NCI-H460 (cell line): ENCODE measurements at regions not wholly inside any gene's neighbourhood (a gene's known extent, or its start where the extent isn't known, plus 50 kb on each side); places are given as distances from the start of the nearest gene placed in this dataset.

ENCODE experiments used
- DNase-seq: peaks from one replicate; pipeline ENCODE4 v3.0.0-alpha.2; 2016; ENCODE audit warnings: low read depth; ENCODE audit errors: extremely low read depth

GRCh38 chr13:58032676-58033460 is 401.3 kb downstream of the PCDH17 start:
- DNase-seq: no peak

GRCh38 chr13:58043971-58044370 is 412.4 kb downstream of the PCDH17 start:
- DNase-seq: no peak

- DNase-seq: no peak
Observed at GRCh38 chr13:58048670-58049069, 417.1 kb downstream of the PCDH17 start.

- DNase-seq: no peak
Observed at GRCh38 chr13:58051396-58051795, 419.9 kb downstream of the PCDH17 start.

GRCh38 chr13:58051807-58052375 is 420.3 kb downstream of the PCDH17 start:
- DNase-seq: no peak

- no peak for DNase-seq
Observed at GRCh38 chr13:58056426-58056825, 424.9 kb downstream of the PCDH17 start.

DNA sequence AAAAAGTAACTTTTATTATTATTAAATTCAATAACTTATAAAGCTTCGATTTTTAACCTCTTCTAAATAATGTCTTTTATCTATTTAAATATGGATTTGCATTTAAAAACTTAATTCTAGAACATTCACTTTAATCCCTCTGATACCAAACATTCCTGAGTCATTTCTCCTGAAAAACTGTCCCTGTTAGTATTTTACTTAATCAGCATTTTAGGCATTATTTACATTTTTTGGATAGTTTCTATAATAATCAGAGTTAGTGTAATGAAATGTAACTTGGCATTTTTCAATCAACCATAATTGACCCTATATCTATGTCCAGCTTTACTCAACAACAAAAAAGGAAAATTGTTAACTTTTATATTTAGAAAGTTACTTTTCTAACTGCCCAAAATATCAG is 428.1 kb downstream of the PCDH17 start:
- no peak for DNase-seq

GRCh38 chr13:58080806-58081205 is 449.3 kb downstream of the PCDH17 start:
- DNase-seq: no peak

DNA sequence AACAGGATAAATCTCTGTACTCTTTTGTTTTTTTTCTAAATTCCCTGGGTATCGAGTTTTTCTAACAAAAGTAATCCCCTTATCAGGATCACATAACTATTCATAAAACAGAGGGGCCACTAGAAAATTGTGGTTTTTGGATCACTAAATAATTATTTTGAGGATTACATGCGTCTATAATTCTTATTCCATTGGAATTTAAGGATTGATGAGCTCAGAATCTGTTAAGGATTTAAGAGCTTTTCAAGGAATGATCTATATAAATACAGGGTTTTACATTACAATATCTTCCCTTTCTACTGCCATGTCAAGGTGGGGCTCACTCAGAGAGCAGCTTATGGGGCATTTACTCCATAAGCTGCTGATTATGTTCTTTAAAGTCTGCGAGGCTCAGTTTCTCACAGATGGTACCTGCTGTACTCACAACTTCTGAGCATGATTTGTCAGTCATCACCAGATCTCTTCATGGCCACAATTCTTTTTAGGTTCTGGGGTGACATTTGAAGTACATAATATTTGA is 449.8 kb downstream of the PCDH17 start:
- DNase-seq: no peak

DNA sequence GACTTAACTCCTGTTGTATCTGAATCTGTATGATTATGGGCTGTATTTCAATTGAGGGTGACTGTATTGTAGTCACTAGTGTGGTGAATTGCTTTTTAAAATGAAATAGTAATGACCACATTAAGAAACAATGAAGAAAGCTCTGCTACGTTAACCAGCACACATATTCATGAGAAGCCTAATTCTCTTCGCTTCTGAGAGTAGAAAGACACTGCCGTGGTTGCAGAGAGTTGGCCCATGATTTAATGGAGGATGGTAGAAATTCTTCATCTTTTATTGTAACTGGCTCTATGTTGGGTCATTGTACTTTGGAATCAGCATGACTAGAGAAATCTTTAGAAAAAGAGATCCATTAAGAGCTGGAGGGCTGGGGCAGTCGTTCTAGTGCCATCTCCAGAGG is 451.5 kb downstream of the PCDH17 start:
- no peak for DNase-seq

GRCh38 chr13:58085274-58085673 is 453.7 kb downstream of the PCDH17 start:
- DNase-seq: no peak

DNA sequence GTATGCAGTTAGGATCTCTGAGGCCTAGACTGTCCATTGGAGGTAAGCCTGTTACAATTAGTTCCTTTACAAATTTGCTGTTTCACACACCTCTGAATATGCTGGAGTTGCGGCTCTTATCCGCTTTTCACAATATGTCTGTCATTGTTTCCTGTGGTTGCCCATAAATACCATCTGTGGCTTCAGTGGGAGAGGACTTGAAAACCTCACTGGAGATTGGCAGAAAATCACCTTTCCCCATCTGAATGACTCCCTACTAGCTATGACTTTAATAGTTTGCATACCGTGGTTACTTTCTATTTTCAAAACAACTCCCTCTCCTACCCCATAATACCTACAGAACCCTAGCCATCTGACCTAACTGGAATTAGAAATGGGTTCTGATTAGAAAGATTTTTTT is 454.3 kb downstream of the PCDH17 start:
- no peak for DNase-seq

GRCh38 chr13:58087566-58087965 is 456.0 kb downstream of the PCDH17 start:
- DNase-seq: no peak

GRCh38 chr13:58093394-58093793 is 461.9 kb downstream of the PCDH17 start:
- no peak for DNase-seq

DNA sequence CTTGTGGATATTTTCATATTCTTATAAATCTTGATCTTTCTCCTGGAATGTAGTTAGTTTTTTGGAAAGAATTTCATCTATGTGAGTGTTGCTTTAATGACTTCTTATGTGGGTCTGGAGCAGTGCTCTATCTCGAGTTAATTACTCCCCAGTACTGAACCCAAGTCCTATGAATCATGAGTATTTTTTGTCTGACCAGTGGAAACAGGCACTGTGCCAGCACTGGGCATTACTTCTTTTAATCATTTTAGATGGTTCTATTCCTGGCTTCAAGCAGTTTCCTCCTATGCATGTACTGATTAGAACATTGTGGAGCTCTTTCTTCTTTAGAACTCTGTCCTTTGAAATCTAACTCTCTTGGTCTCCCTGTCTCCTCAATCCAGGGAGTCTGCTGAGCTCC is 466.3 kb downstream of the PCDH17 start:
- DNase-seq: no peak

DNA sequence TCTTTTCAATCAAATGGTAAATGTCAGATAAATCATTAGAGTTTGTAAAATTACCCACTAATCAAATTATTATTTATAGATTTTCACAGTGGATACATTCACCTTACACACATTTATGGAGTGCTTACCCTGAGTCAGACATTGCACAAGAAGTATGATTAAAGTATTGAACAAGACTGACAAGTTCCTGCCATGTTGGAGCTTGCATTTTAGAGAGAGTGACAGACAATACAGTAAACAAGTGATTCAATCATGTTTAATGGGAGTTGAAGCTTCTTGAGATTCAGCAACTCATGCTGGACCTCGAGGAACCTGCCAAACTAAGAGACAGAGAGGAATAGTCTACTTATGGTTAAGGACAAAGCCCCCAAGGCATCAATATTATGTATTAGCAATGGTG is 487.8 kb downstream of the PCDH17 start:
- DNase-seq: no peak

- DNase-seq: no peak
Observed at GRCh38 chr13:58119804-58120203, 488.3 kb downstream of the PCDH17 start.

DNA sequence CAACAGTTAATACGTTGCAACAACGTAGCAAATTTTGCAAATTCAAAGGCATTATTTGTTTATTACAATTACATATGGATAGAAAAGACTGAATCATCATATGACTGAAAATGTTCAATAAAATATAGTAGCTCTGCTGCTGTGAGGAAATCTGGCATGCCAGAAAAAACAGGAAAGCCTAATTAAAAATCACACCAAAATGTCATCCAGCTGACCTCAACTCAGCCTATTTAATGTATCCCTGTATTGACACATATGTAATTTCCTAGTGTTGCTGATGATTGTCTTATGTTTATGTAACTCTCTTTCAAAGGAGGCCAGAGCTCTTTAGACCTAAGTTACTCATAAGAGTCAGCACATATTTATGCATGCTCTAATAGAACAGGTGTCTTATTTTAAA is 495.0 kb downstream of the PCDH17 start:
- DNase-seq: no peak

DNA sequence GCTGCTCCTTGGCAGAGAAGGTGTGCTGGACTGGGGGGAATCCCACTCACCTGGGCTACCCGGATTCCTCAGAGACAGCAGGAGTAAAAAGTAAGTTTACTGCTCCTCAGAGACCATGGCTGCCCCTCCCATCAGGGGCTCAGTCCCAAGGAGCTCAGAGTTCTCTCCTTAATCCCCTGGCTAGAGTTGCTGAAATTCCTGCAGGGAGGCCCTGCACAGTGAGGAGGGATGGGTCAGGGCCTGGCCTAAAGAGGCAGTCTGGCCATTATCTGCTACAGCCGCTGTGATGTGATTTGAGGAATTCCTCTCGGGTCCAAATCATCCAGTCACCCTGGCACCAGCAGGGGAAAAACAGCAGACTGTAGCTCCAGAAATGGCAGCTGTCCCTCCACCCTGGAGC is 502.5 kb downstream of the PCDH17 start:
- no peak for DNase-seq

GRCh38 chr13:58134525-58134924 is 503.0 kb downstream of the PCDH17 start:
- DNase-seq: no peak

- DNase-seq: no peak
Observed at GRCh38 chr13:58142952-58143351, 511.4 kb downstream of the PCDH17 start.

GRCh38 chr13:58144616-58145015 is 513.1 kb downstream of the PCDH17 start:
- no peak for DNase-seq
